ENCODE measurements at regions not wholly inside any gene's neighbourhood (a gene's known extent, or its start where the extent isn't known, plus 50 kb on each side); places are given as distances from the start of the nearest gene placed in this dataset.

DNA sequence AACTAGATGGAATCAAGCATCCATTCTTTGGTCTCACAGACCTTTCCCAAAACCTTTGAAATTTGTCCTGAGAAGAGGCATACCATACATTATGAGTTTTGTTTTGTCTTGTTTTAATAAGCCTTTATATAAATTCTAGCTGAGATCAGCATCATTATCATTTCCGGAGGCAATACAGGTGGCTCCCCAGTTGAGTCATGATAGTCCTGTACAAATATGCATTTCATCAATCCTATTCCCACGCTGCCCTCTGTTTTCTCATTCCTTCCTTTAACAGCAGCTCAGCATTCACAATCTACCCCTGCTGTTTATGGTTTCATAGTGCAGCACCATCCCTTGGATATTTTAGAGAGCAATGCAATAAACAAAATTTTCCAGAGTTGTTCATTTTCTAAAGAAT is 216.7 kb downstream of the TXNL1 start:
- TF ChIP-seq, protein P1, sequence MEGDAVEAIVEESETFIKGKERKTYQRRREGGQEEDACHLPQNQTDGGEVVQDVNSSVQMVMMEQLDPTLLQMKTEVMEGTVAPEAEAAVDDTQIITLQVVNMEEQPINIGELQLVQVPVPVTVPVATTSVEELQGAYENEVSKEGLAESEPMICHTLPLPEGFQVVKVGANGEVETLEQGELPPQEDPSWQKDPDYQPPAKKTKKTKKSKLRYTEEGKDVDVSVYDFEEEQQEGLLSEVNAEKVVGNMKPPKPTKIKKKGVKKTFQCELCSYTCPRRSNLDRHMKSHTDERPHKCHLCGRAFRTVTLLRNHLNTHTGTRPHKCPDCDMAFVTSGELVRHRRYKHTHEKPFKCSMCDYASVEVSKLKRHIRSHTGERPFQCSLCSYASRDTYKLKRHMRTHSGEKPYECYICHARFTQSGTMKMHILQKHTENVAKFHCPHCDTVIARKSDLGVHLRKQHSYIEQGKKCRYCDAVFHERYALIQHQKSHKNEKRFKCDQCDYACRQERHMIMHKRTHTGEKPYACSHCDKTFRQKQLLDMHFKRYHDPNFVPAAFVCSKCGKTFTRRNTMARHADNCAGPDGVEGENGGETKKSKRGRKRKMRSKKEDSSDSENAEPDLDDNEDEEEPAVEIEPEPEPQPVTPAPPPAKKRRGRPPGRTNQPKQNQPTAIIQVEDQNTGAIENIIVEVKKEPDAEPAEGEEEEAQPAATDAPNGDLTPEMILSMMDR (conservative IDR thresholded peaks at IDR 0.05 in 1 of 2, IDR thresholded peaks at IDR 0.05 in 1 of 2; ENCODE audit: low read depth in 1 of 2, low read length in 2 of 2), result no peak
- TF ChIP-seq EZH2 (IDR thresholded peaks at IDR 0.05; ENCODE audit: low read length, missing control alignments), result no peak

Data from fibroblast of lung (primary cell).